KG1 (cell line): ENCODE measurements at regions not wholly inside any gene's neighbourhood (a gene's known extent, or its start where the extent isn't known, plus 50 kb on each side); places are given as distances from the start of the nearest gene placed in this dataset.

Source experiments
- DNase-seq: peaks from one replicate; lab custom pipeline; 2025; lab: John Stamatoyannopoulos, UW

- no peak for DNase-seq
These were observed 368.9 kb downstream of the RNF144A start for GRCh38 chr2:7286120-7286519.

GRCh38 chr2:7288484-7288883, 371.3 kb downstream of the RNF144A start:
- DNase-seq: no peak

- DNase-seq: no peak
These were observed 372.5 kb downstream of the RNF144A start for GRCh38 chr2:7289697-7290096.

- no peak for DNase-seq
These were observed 375.0 kb downstream of the RNF144A start for GRCh38 chr2:7292154-7292691.

- no peak for DNase-seq
These were observed 392.4 kb downstream of the RNF144A start for GRCh38 chr2:7309582-7309981.

- DNase-seq: no peak
These were observed 407.5 kb downstream of the RNF144A start for GRCh38 chr2:7324706-7325105.

GRCh38 chr2:7325186-7325585, 408.0 kb downstream of the RNF144A start:
- DNase-seq: no peak

- DNase-seq: no peak
These were observed 412.3 kb downstream of the RNF144A start for GRCh38 chr2:7329465-7329864.

- no peak for DNase-seq
These were observed 416.1 kb downstream of the RNF144A start for GRCh38 chr2:7333189-7333765.

- DNase-seq: no peak
These were observed 416.8 kb downstream of the RNF144A start for GRCh38 chr2:7333960-7334493.

GRCh38 chr2:7338961-7339360, 421.7 kb downstream of the RNF144A start:
- no peak for DNase-seq

GRCh38 chr2:7346336-7346735, 429.1 kb downstream of the RNF144A start:
- no peak for DNase-seq

GRCh38 chr2:7348761-7349160, 431.5 kb downstream of the RNF144A start:
- no peak for DNase-seq

- no peak for DNase-seq
These were observed 435.0 kb downstream of the RNF144A start for GRCh38 chr2:7352191-7352590.

GRCh38 chr2:7353571-7353970, 436.4 kb downstream of the RNF144A start:
- no peak for DNase-seq

GRCh38 chr2:7355781-7356180, 438.6 kb downstream of the RNF144A start:
- no peak for DNase-seq

- no peak for DNase-seq
These were observed 439.8 kb downstream of the RNF144A start for GRCh38 chr2:7356909-7357584.

GRCh38 chr2:7357993-7358392, 440.8 kb downstream of the RNF144A start:
- DNase-seq: no peak

GRCh38 chr2:7358865-7359447, 441.7 kb downstream of the RNF144A start:
- no peak for DNase-seq

GRCh38 chr2:7363906-7364305, 446.7 kb downstream of the RNF144A start:
- no peak for DNase-seq

- DNase-seq: no peak
These were observed 451.0 kb downstream of the RNF144A start for GRCh38 chr2:7368211-7368610.

GRCh38 chr2:7373156-7373555, 455.9 kb downstream of the RNF144A start:
- no peak for DNase-seq

- no peak for DNase-seq
These were observed 458.7 kb downstream of the RNF144A start for GRCh38 chr2:7375901-7376300.
